ENCODE measurements at regions not wholly inside any gene's neighbourhood (a gene's known extent, or its start where the extent isn't known, plus 50 kb on each side); places are given as distances from the start of the nearest gene placed in this dataset.

DNA sequence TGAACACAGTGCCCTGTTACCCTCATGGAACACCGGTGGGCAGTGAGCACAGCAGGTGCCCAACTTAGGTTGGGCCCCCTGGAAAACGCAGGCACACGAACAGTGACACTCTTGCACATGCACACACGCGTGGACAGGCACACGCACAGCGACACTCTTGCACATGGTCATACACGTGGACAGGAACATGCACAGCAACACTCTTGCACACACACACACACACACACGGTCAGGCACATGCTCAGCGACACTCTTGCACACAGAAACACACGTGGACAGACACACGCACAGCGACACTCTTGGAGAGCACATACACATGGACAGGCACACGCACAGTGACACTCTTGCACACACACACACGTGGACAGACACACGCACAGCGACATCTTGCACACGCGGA, 559.4 kb upstream of the ADAMTS16 start:
- TF ChIP-seq POLR2A (IDR thresholded peaks at IDR 0.05) = no peak
- TF ChIP-seq, protein P1, sequence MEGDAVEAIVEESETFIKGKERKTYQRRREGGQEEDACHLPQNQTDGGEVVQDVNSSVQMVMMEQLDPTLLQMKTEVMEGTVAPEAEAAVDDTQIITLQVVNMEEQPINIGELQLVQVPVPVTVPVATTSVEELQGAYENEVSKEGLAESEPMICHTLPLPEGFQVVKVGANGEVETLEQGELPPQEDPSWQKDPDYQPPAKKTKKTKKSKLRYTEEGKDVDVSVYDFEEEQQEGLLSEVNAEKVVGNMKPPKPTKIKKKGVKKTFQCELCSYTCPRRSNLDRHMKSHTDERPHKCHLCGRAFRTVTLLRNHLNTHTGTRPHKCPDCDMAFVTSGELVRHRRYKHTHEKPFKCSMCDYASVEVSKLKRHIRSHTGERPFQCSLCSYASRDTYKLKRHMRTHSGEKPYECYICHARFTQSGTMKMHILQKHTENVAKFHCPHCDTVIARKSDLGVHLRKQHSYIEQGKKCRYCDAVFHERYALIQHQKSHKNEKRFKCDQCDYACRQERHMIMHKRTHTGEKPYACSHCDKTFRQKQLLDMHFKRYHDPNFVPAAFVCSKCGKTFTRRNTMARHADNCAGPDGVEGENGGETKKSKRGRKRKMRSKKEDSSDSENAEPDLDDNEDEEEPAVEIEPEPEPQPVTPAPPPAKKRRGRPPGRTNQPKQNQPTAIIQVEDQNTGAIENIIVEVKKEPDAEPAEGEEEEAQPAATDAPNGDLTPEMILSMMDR (IDR thresholded peaks at IDR 0.05) = no peak

Measured in thyroid gland (tissue), 4 donors.